Ishikawa (cell line): ENCODE measurements at regions not wholly inside any gene's neighbourhood (a gene's known extent, or its start where the extent isn't known, plus 50 kb on each side); places are given as distances from the start of the nearest gene placed in this dataset.

Source experiments
- CEBPB ChIP-seq: IDR thresholded peaks from 2 replicates; pipeline ENCODE4 v1.6.1; 2012
- CREB1 ChIP-seq: IDR thresholded peaks from 2 replicates; pipeline ENCODE4 v1.6.1; 2012; ENCODE audit warnings: low read depth
- EGR1 ChIP-seq: IDR thresholded peaks from 2 replicates; pipeline ENCODE4 v1.6.1; 2012
- EP300 ChIP-seq: IDR thresholded peaks from 2 replicates; pipeline ENCODE4 v1.6.1; 2012; ENCODE audit warnings: borderline replicate concordance
- FOXM1 ChIP-seq: IDR thresholded peaks from 2 replicates; pipeline ENCODE4 v1.6.1; 2012; ENCODE audit warnings: low read depth, borderline replicate concordance
- MAX ChIP-seq: IDR thresholded peaks from 2 replicates; pipeline ENCODE4 v1.6.1; 2012
- NFIC ChIP-seq: IDR thresholded peaks from 2 replicates; pipeline ENCODE4 v1.6.1; 2012
- RAD21 ChIP-seq: IDR thresholded peaks from 2 replicates; pipeline ENCODE4 v1.6.1; 2012; ENCODE audit warnings: low read depth
- REST ChIP-seq: IDR thresholded peaks from 2 replicates; pipeline ENCODE4 v1.6.1; 2012; ENCODE audit warnings: low read depth, mild to moderate bottlenecking
- TAF1 ChIP-seq: IDR thresholded peaks from 2 replicates; pipeline ENCODE4 v1.6.1; 2012; ENCODE audit warnings: low read depth, mild to moderate bottlenecking
- TCF12 ChIP-seq: IDR thresholded peaks from 2 replicates; pipeline ENCODE4 v1.6.1; 2012; ENCODE audit warnings: low read depth
- TEAD4 ChIP-seq: IDR thresholded peaks from 2 replicates; pipeline ENCODE4 v1.6.1; 2012
- USF1 ChIP-seq: IDR thresholded peaks from 2 replicates; pipeline ENCODE4 v1.6.1; 2012
- YY1 ChIP-seq: IDR thresholded peaks from 2 replicates; pipeline ENCODE4 v1.6.1; 2012; ENCODE audit warnings: low read depth
- ZBTB7A ChIP-seq: IDR thresholded peaks from 2 replicates; pipeline ENCODE4 v1.6.1; 2012; ENCODE audit warnings: low read depth

- TF ChIP-seq YY1 (no peak), CREB1 (no peak), USF1 (no peak)
Observed at GRCh38 chr20:60358101-60358500, 399.9 kb downstream of the CDH26 start.

DNA sequence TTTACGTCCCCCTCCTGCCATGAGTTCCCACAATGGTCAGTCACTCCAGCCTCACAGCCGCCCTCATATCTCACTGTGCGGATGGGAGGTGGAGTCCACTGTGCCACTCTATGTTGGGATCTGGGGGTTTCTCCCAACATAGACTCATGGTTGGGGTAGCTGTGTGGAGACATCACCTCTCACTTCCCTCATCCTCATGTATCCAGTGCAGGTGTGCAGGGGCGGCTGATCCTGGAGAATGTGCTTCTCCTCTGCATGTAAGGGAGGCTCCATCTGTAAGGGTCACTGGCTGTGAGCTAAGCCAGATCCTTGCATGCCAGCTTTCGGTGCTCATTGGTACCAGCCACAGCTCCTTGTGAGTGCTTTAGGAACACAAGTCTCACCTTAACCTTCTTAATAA lies 400.8 kb downstream of the CDH26 start:
- no peak for TF ChIP-seq YY1
- no peak for TF ChIP-seq TAF1

DNA sequence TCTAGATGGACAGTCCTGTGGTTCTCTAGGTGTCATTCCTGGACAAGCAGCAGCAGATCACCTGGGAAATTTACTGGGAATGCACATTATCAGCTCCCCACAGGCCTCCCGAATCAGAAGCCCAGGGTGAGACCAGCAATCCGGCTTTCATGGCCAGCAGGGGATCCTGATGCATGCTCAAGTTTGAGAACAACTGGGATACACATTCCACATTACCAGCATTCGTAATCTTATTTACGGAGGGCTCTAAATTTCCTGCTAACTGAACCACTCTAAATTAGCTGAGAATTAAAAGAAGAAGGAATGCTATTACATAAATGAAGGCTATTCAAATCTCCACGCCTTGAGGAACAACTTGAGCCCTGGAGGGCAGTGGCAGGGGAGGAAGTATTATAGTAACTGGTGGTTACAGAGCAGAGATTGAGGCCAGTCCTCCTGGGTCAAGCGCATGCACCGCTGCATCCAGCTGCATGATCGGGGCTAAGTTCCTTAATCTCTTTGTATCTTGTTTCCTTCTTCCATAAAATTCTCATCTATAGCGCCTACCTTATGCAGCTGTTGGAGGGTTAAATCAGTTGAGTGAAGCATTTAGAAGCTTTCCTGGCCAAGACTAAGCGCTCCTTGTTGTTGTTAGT lies 403.7 kb downstream of the CDH26 start:
- TF ChIP-seq CEBPB: no peak
- TF ChIP-seq TAF1: no peak
- TF ChIP-seq TCF12: no peak
- no peak for TF ChIP-seq NFIC
- TF ChIP-seq EGR1: no peak

- TF ChIP-seq TEAD4 (no peak), NFIC (no peak), YY1 (no peak), CREB1 (no peak), CEBPB (no peak), ZBTB7A (no peak), MAX (no peak), TCF12 (no peak), EP300 (no peak), USF1 (no peak), REST (no peak)
Observed at GRCh38 chr20:60362531-60362930, 404.3 kb downstream of the CDH26 start.

GRCh38 chr20:60363698-60364097 lies 405.5 kb downstream of the CDH26 start:
- TF ChIP-seq TAF1 (no peak), TCF12 (no peak), EGR1 (no peak)

- TF ChIP-seq RAD21: no peak
- no peak for TF ChIP-seq CEBPB
- no peak for TF ChIP-seq TCF12
- TF ChIP-seq CREB1: no peak
- TF ChIP-seq USF1: no peak
- TF ChIP-seq EP300: no peak
- no peak for TF ChIP-seq TEAD4
- TF ChIP-seq EGR1: no peak
- TF ChIP-seq YY1: no peak
- no peak for TF ChIP-seq NFIC
- no peak for TF ChIP-seq REST
- TF ChIP-seq FOXM1: no peak
- TF ChIP-seq ZBTB7A: no peak
- no peak for TF ChIP-seq MAX
Observed at GRCh38 chr20:60365064-60365666, 406.9 kb downstream of the CDH26 start.

DNA sequence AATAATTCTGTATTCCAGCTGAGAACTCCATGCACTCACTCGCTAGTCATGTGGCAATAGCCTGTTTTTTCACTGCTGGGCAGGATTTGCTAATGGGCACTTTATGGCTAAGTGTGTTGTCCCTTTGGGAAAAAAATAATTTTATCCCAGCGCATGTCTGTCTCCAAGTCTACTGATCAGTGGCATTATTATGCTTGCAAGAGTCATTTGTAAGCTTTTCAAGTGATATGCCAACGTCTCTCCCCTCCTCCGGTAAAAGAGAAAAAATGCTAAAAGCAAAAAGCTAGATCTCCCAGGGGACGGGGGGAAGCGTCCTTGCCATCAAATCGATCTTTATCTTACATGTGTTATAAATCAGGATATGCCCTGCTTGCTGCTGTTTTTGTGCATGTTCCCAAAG lies 407.7 kb downstream of the CDH26 start:
- TF ChIP-seq FOXM1 (no peak), YY1 (no peak), USF1 (no peak), REST (no peak), NFIC (no peak), EP300 (no peak), RAD21 (no peak), EGR1 (no peak), CEBPB (no peak), TEAD4 (no peak), MAX (no peak), TAF1 (no peak)
